HG02973 (cell line): ENCODE measurements at regions not wholly inside any gene's neighbourhood (a gene's known extent, or its start where the extent isn't known, plus 50 kb on each side); places are given as distances from the start of the nearest gene placed in this dataset.
"Not testable (repeated sequence)": the region's sequence is repeated elsewhere in the genome, so short reads cannot be mapped to it uniquely, and the experiment has no call there.

Experiments
- ATAC-seq: cut with Tn5 transposase; IDR thresholded peaks from one replicate; pipeline ENCODE4 v1.9.1; 2021; ENCODE audit warnings: moderate library complexity; ENCODE audit not compliant: unreplicated experiment

DNA sequence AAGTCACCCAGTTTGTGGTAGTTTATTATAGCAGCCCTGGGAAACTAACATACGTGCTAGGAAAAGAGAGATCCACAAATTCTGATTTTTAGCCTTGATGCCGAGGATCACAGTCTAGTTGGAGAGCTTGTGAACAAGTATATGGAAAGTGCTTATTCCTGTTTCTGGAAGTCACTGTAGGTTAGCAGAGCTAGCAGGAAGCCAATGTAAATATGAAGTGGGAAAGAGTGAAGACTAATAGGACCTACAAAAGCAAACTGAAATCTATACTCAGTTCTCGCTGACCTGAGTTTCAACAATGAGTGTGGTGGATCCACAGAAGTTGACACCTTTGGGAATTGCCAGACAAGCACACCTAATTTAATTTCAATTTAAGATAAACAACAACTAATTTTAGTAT lies 254.9 kb downstream of the PLK2 start:
- no peak for ATAC-seq

- no peak for ATAC-seq
Observed at GRCh38 chr5:58202941-58203444, 256.9 kb downstream of the PLK2 start.

- no peak for ATAC-seq
Observed at GRCh38 chr5:58201922-58202648, 257.8 kb downstream of the PLK2 start.

GRCh38 chr5:58200451-58200850 lies 259.4 kb downstream of the PLK2 start:
- no peak for ATAC-seq

DNA sequence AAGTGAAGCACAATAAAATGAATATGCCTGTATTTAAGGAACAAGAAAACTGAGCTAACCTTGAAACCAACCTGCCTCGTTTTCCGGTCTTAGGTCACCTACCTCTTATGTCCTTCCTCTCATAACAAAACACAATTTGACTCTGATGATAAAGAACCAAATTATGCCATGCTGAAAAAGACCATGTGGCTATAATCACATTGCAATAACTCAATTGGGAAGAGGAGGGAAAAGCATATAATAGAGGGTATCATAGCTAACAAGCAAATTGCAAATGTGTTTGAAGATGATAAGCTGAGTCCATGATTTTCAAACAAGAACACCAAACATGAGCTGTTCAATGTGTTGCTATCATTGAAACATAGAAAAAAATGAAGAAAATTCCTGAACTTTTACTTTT lies 260.8 kb downstream of the PLK2 start:
- ATAC-seq, result no peak

GRCh38 chr5:58198330-58198729 lies 261.6 kb downstream of the PLK2 start:
- ATAC-seq, result no peak

DNA sequence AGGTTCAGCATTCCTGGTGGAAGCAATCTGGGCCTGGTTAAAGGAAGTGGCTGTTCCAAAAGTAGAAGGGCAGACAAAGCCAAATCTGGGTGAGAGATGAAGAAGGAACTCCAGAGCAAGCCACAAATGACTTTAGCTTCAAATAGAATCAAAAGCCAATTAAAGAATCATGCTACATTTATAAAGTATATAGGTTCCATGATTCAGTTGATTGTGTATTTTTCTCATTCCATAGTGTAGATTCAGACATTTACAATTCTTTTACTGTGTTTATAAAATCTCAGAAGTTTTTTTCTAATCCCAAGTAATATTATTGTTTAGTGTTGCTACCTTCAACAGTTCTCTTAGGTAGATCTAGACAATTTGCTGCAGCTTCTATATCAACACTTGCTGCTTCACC lies 262.0 kb downstream of the PLK2 start:
- no peak for ATAC-seq

GRCh38 chr5:58191443-58191842 lies 268.4 kb downstream of the PLK2 start:
- ATAC-seq, result no peak

DNA sequence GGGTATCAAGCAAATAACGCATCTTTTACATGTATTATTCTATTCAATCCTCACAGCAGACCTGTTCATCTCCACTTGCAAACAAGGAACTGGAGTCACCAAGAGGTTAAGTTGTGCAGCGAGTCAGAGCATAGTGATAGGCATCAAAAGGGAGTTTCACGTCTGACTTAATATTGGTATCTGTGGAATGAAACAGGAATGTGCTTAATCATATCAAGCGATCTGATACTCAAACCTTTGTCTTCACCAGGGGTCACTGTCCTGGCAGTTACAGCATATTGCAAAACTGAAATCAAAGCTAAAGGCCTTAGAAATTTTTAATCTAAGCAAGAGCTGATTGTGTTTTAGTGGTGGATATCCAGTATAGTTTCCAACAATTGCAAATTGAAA lies 271.6 kb downstream of the PLK2 start:
- no peak for ATAC-seq

GRCh38 chr5:58187432-58188261 lies 272.2 kb downstream of the PLK2 start:
- ATAC-seq, result no peak

GRCh38 chr5:58185801-58186200 lies 274.1 kb downstream of the PLK2 start:
- no peak for ATAC-seq

DNA sequence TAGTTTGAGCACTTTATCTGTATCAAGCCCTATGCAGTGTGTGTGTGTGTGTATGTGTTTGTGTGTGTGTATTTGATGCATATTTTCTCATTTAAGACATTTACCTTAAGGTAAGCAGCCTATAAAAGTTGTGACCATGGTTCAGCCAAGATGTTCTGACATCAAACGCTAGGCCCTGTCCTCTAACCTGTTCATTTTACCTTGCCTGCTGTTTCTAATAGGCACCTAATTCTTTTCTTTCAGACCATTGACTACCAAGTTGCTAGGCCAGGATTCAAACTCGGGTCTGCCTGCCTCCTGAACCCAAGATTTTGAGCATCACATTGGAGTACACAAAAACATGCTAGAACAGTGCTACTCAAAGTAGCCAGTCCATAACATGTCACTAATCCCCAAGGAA lies 274.5 kb downstream of the PLK2 start:
- no peak for ATAC-seq

- no peak for ATAC-seq
Observed at GRCh38 chr5:58184910-58185309, 275.0 kb downstream of the PLK2 start.

DNA sequence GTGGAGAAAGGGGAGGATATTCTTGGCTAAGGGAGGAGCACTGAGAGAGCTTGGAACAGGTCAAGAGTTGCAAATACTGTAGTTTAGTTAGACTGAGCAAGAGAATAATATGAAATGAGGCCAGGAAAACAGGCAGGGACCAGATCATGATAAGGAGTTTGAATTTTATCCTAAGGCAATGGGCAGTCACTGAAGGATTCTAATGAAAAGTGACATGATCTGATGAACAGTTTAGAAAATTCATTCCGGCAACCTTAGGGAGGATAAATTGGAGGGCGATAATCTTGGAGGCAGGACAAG lies 276.1 kb downstream of the PLK2 start:
- ATAC-seq, result no peak

DNA sequence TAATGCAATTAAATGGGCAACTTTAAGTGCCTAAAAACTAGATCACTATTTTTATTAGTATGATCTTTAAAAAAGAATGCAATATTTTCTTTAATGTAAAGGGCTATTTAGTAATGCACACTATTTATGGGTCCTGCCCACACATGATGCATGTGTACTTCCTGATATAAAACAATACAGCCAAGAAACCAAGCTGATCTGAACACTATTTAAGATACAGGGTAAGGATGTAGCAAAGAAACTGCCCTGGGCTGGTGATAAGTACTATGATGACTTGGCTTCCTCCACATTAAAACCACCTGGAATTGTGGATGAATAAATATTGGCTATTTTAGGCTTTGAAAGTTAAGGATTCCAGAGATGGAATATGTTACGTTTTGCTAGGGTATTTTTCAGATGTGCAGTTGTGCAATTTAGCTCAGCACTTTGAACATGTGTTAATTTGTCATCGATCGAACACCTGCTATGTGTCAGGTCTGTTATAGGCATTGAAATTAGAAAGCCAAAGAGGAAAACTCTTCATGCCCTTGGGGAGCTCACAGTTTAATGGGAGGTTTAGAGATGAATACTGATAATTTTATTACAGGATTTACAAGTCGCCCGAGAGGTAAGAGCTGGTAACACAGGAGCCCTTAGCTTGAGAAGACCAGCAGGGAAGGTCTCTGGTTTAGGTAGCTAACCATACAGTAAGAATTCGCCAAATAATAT lies 276.7 kb downstream of the PLK2 start:
- ATAC-seq, result no peak

DNA sequence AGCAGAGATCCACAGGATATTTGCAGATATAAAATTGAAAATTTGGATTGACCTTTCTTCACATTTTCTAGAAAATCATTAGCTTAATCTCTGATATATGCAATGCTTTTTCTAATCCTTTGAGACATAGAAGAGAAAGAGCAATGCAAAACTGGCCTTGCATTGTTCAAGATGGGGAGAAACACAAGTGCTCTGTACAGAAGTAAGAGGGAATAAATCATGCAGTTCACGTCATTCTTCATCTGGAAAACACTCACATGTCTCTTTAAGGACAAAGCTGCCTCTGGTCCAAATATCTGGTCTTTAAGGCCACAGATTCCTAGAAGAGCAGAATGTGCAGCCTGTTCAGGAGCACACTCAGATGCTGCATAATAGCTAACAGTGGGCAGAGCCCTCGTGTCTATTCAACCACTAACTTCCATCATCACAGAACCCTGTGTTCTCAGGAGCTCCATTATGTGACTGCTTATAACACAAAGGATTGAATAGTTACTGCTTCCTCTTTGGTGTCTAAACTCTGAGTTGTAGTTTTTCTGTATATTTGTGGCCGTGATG lies 277.5 kb downstream of the PLK2 start:
- ATAC-seq, result no peak

DNA sequence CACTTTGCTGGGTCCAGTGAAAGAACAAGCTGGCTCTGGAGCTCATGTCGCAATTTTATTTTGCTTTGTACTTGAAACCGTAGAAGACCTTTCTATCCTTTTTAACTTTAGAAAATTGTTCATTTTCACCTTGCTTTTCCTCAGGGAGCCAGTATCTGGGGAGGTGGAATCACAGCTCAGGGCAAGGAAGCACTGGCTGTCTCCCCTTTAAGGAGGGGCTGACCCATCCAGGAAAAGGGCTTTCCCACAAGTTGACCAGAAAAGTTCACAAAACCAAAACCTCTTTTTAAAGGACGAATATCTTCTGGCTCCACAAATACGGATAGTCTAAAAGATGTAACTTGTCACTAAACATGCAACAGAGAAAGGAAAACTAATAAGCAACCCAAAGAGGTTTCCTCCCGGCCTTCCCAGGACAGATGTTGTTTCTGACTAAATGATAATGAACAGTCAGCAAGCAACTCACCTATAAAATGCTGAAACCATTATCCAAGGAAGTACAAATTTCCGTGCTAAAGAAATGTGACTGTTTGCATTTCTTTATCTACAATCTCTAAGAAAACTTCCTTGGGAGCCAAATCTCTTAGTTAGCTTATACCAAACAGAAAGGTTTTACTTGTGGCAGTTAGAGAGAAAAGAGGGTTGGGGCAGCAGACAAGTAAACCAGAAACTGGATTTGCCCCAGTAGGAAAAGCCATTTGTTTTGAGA lies 278.2 kb downstream of the PLK2 start:
- ATAC-seq, result no peak

DNA sequence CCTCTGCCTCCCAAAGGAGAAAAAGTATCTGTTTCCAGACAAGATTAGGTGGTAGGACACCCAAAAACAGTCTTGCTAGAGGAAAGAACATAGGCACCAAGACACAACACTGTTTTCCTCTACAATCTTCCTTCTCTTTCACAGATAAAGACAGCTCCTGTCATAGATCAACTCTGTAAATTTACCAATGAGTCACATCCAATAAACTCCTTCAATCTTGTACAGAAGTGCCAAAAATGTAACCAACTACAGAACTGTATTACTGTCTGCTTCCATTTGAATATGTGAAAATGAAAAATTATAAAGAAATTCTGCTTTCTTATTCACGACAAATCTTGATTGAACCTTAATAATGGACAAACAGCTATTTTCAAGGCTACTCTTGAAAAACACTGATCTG lies 286.9 kb downstream of the PLK2 start:
- no peak for ATAC-seq

- no peak for ATAC-seq
Observed at GRCh38 chr5:58165152-58165551, 294.7 kb downstream of the PLK2 start.

DNA sequence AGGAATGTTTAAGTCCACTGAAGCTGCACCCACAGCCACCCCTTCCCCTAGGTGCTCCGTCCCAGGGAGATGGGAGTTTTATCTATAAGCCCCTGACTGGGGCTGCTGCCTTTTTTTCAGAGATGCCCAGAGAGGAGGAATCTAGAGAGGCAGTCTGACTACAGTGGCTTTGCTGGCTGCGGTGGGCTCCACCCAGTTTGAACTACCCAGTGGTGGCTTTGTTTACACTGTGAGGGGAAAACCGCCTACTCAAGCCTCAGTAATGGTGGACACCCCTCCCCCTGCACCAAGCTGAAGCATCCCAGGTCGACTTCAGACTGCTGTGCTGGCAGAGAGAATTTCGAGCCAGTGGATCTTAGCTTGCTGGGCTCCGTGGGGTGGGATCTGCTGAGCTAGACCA lies 298.0 kb downstream of the PLK2 start:
- not testable (repeated sequence) for ATAC-seq
